CD4-positive, CD25-positive, alpha-beta regulatory T cell (primary cell): ENCODE measurements at regions not wholly inside any gene's neighbourhood (a gene's known extent, or its start where the extent isn't known, plus 50 kb on each side); places are given as distances from the start of the nearest gene placed in this dataset.

Experiments
- ATAC-seq, 2 donors: fragments of 150-1000 bp; cut with Tn5 transposase; one replicate each; pipeline ENCODE4 v1.10.0; 2021; ENCODE audit warnings: low read depth in 2 of 2, moderate number of reproducible peaks in 2 of 2, moderate library complexity in 1 of 2
- DNase-seq, 3 donors: peaks; one replicate each; pipeline versions ENCODE4 v3.0.0 to v3.0.0-alpha.2; 2012 to 2022; ENCODE audit warnings: mixed read lengths in 1 of 3
- H3K27ac ChIP-seq: one replicate; pipeline ENCODE4 v1.7.0; 2013; ENCODE audit warnings: mild to moderate bottlenecking, low read length; ENCODE audit not compliant: insufficient read depth, poor library complexity, severe bottlenecking
- H3K27me3 ChIP-seq: one replicate; pipeline ENCODE4 v1.7.0; 2013; ENCODE audit warnings: low read length; ENCODE audit not compliant: control insufficient read depth, insufficient read depth
- H3K36me3 ChIP-seq: one replicate; pipeline ENCODE4 v1.7.0; 2013; ENCODE audit warnings: mild to moderate bottlenecking, low read length, moderate library complexity; ENCODE audit not compliant: control insufficient read depth, insufficient read depth
- H3K4me1 ChIP-seq: 2 replicates; pipeline ENCODE4 v1.7.0; 2013; ENCODE audit warnings: mild to moderate bottlenecking, low read length; ENCODE audit not compliant: insufficient read depth, control insufficient read depth, poor library complexity, severe bottlenecking
- H3K4me3 ChIP-seq: one replicate; pipeline ENCODE4 v1.7.0; 2013; ENCODE audit warnings: low read depth, mild to moderate bottlenecking, low read length, moderate library complexity
- H3K9me3 ChIP-seq, 2 experiments: 1 replicate in 1 of 2; 2 replicates in 1 of 2; pipeline ENCODE4 v1.7.0; 2013; ENCODE audit warnings: low read length in 2 of 2, mild to moderate bottlenecking in 1 of 2, moderate library complexity in 1 of 2; ENCODE audit not compliant: control insufficient read depth in 2 of 2
- H3K27ac Mint-ChIP-seq, 3 donors: one replicate each; pipeline ENCODE4 v1.8.0; 2020 to 2022; ENCODE audit warnings: mild to moderate bottlenecking in 3 of 3, mixed read lengths in 3 of 3, moderate library complexity in 2 of 3
- H3K27me3 Mint-ChIP-seq: one replicate; pipeline ENCODE4 v1.8.0; 2022; ENCODE audit warnings: mild to moderate bottlenecking, mixed read lengths
- H3K36me3 Mint-ChIP-seq: one replicate; pipeline ENCODE4 v1.8.0; 2020; ENCODE audit warnings: mixed read lengths
- H3K4me1 Mint-ChIP-seq, 4 donors: one replicate each; pipeline ENCODE4 v1.8.0; 2020 to 2022; ENCODE audit warnings: mixed read lengths in 4 of 4, mild to moderate bottlenecking in 1 of 4
- H3K4me3 Mint-ChIP-seq, 4 donors: one replicate each; pipeline ENCODE4 v1.8.0; 2020 to 2022; ENCODE audit warnings: mild to moderate bottlenecking in 4 of 4, mixed read lengths in 4 of 4, moderate library complexity in 3 of 4
- H3K9me3 Mint-ChIP-seq, 7 donors: one replicate each; pipeline ENCODE4 v1.8.0; 2020 to 2022; ENCODE audit warnings: mixed read lengths in 7 of 7, mild to moderate bottlenecking in 3 of 7, moderate library complexity in 2 of 7

- Histone ChIP-seq H3K27ac (no peak overlapping the region), H3K4me1 (no peaks in the 10 kb centered on the region), H3K9me3 (no peaks in the 10 kb centered on the region), H3K27me3 (no peaks in the 10 kb centered on the region), H3K4me3 (no peak overlapping the region), H3K36me3 (no peaks in the 10 kb centered on the region)
- Mint-ChIP-seq H3K4me1 (no peaks in the 10 kb centered on the region), H3K36me3 (no peaks in the 10 kb centered on the region), H3K27ac (peak overlapping the region in 1 of 3 donors; percentile 22), H3K27me3 (peaks cover 5% of the 10 kb centered on the region), H3K4me3 (no peak overlapping the region), H3K9me3 (peaks cover 0 to 1% (median 0%) of the 10 kb centered on the region in 7 donors)
- no peak for ATAC-seq
- no peak for DNase-seq
These were observed 82.8 kb upstream of the MRPS22 start for GRCh38 chr3:139260793-139261736.

GRCh38 chr3:139261754-139262586, 81.8 kb upstream of the MRPS22 start:
- Mint-ChIP-seq H3K4me3 (no peak overlapping the region), H3K9me3 (peaks cover 0 to 1% (median 0%) of the 10 kb centered on the region in 7 donors), H3K36me3 (no peaks in the 10 kb centered on the region), H3K27ac (no peak overlapping the region), H3K27me3 (peaks cover 5% of the 10 kb centered on the region), H3K4me1 (no peaks in the 10 kb centered on the region)
- H3K27me3 ChIP-seq: no peaks in the 10 kb centered on the region
- no peak overlapping the region for H3K27ac ChIP-seq
- H3K4me3 ChIP-seq: no peak overlapping the region
- no peaks in the 10 kb centered on the region for H3K4me1 ChIP-seq
- DNase-seq (no peak), ATAC-seq (no peak)
- H3K36me3 ChIP-seq: no peaks in the 10 kb centered on the region
- H3K9me3 ChIP-seq: no peaks in the 10 kb centered on the region

GRCh38 chr3:139263798-139264197, 80.0 kb upstream of the MRPS22 start:
- ATAC-seq (no peak), DNase-seq (no peak)
- Mint-ChIP-seq H3K27ac (no peak overlapping the region), H3K27me3 (no peaks in the 10 kb centered on the region), H3K36me3 (no peaks in the 10 kb centered on the region), H3K9me3 (peaks cover 0 to 1% (median 0%) of the 10 kb centered on the region in 7 donors), H3K4me3 (no peak overlapping the region), H3K4me1 (no peaks in the 10 kb centered on the region)
- H3K4me1 ChIP-seq: no peaks in the 10 kb centered on the region
- no peaks in the 10 kb centered on the region for H3K27me3 ChIP-seq
- no peaks in the 10 kb centered on the region for H3K9me3 ChIP-seq
- no peaks in the 10 kb centered on the region for H3K36me3 ChIP-seq
- no peak overlapping the region for H3K4me3 ChIP-seq
- H3K27ac ChIP-seq: no peak overlapping the region

- Histone ChIP-seq H3K4me3 (no peak overlapping the region), H3K27ac (no peak overlapping the region), H3K9me3 (no peaks in the 10 kb centered on the region), H3K4me1 (no peaks in the 10 kb centered on the region), H3K36me3 (no peaks in the 10 kb centered on the region), H3K27me3 (no peaks in the 10 kb centered on the region)
- no peaks in the 10 kb centered on the region for H3K36me3 Mint-ChIP-seq
- ATAC-seq (no peak), DNase-seq (no peak)
- no peaks in the 10 kb centered on the region for H3K4me1 Mint-ChIP-seq
- no peak overlapping the region for H3K4me3 Mint-ChIP-seq
- peaks cover 0 to 1% (median 0%) of the 10 kb centered on the region in 7 donors for H3K9me3 Mint-ChIP-seq
- no peak overlapping the region for H3K27ac Mint-ChIP-seq
- H3K27me3 Mint-ChIP-seq: no peaks in the 10 kb centered on the region
These were observed 79.4 kb upstream of the MRPS22 start for GRCh38 chr3:139264375-139264774.

GRCh38 chr3:139265131-139266016, 78.4 kb upstream of the MRPS22 start:
- H3K4me1 Mint-ChIP-seq: no peaks in the 10 kb centered on the region

GRCh38 chr3:139267300-139268246, 76.2 kb upstream of the MRPS22 start:
- H3K27ac ChIP-seq: no peak overlapping the region
- no peaks in the 10 kb centered on the region for H3K27me3 ChIP-seq
- DNase-seq (no peak), ATAC-seq (no peak)
- Mint-ChIP-seq H3K27me3 (no peaks in the 10 kb centered on the region), H3K4me3 (no peak overlapping the region), H3K36me3 (no peaks in the 10 kb centered on the region), H3K9me3 (no peaks in the 10 kb centered on the region), H3K27ac (no peak overlapping the region), H3K4me1 (no peaks in the 10 kb centered on the region)
- H3K4me1 ChIP-seq: no peaks in the 10 kb centered on the region
- no peaks in the 10 kb centered on the region for H3K36me3 ChIP-seq
- no peak overlapping the region for H3K4me3 ChIP-seq
- H3K9me3 ChIP-seq: no peaks in the 10 kb centered on the region

More at GRCh38 chr3:139265131-139266016, 78.4 kb upstream of the MRPS22 start:
- H3K36me3 Mint-ChIP-seq: no peaks in the 10 kb centered on the region
- Histone ChIP-seq H3K27me3 (no peaks in the 10 kb centered on the region), H3K27ac (no peak overlapping the region), H3K36me3 (no peaks in the 10 kb centered on the region), H3K4me3 (no peak overlapping the region), H3K4me1 (no peaks in the 10 kb centered on the region), H3K9me3 (no peaks in the 10 kb centered on the region)
- no peak overlapping the region for H3K27ac Mint-ChIP-seq
- H3K27me3 Mint-ChIP-seq: no peaks in the 10 kb centered on the region
- no peaks in the 10 kb centered on the region for H3K9me3 Mint-ChIP-seq
- DNase-seq (no peak), ATAC-seq (no peak)
- H3K4me3 Mint-ChIP-seq: no peak overlapping the region
